HepG2 (cell line): ENCODE measurements at regions not wholly inside any gene's neighbourhood (a gene's known extent, or its start where the extent isn't known, plus 50 kb on each side); places are given as distances from the start of the nearest gene placed in this dataset.

Source experiments
- ATAC-seq: fragments of 200-7000 bp; cut with Tn5 transposase; 3 replicates; pipeline ENCODE4 v1.9.1; 2020; ENCODE audit warnings: mild to moderate bottlenecking, moderate library complexity
- BruUV-seq: library from RNA; stranded (reverse); fragments of 400-500 nt; replicated peaks from 2 replicates; lab custom pipeline; 2021; lab: Mats Ljungman, UMichigan
- CTCF ChIA-PET: fragments of 300-600 bp; formaldehyde crosslinking; extraction: SDS; loops from one replicate; lab custom pipeline; 2021; ENCODE audit warnings: low total read pairs, inconsistent platforms, low intra/inter-chr PET ratio; lab: Yijun Ruan, JAX
- POLR2A ChIA-PET: fragments of 350-600 bp; sonication (Branson Sonifier 250); formaldehyde crosslinking; loops from one replicate; lab custom pipeline; 2020; ENCODE audit warnings: antibody characterized with exemption, inconsistent platforms; lab: Yijun Ruan, JAX
- DNase-seq: peaks from one replicate; pipeline ENCODE4 v3.0.0-alpha.2; 2015; ENCODE audit warnings: low spot score
- FAIRE-seq: peaks from 3 replicates; lab custom pipeline; 2011; peaks lifted over from hg19 to GRCh38; lab: Jason Lieb, UNC
- H2AFZ ChIP-seq: one replicate; pipeline ENCODE4 v1.6.1; 2011; ENCODE audit warnings: low read length, inconsistent platforms
- H3K27ac ChIP-seq: fragments of 300-600 bp; 3 replicates; pipeline ENCODE4 v1.8.0; 2011; ENCODE audit warnings: mixed run types, mild to moderate bottlenecking, mixed read lengths, low read length, inconsistent platforms; ENCODE audit not compliant: insufficient read depth; ENCODE audit errors: extremely low read length
- H3K27me3 ChIP-seq, 2 experiments: fragments of 200-600 bp in 1 of 2; 2 replicates in 1 of 2; 3 replicates in 1 of 2; pipeline versions ENCODE4 v1.6.0 to v1.8.0; 2011; ENCODE audit warnings: low read length in 2 of 2, mild to moderate bottlenecking in 2 of 2, moderate library complexity in 2 of 2, inconsistent platforms in 1 of 2; ENCODE audit not compliant: insufficient read depth in 2 of 2, control insufficient read depth in 1 of 2
- H3K36me3 ChIP-seq, 2 experiments: fragments of 200-600 bp in 1 of 2; replicated peaks in 1 of 2; 2 replicates in 1 of 2; 3 replicates in 1 of 2; pipeline versions ENCODE4 v1.5.1 to v1.8.0; 2011; ENCODE audit warnings: low read length in 2 of 2, inconsistent platforms in 1 of 2; ENCODE audit not compliant: insufficient read depth in 2 of 2, control insufficient read depth in 1 of 2
- H3K4me1 ChIP-seq: 2 replicates; pipeline ENCODE4 v1.5.1; 2012; ENCODE audit warnings: low read length, inconsistent platforms; ENCODE audit not compliant: insufficient read depth
- H3K4me2 ChIP-seq: 2 replicates; pipeline ENCODE4 v1.6.0; 2011; ENCODE audit warnings: low read depth, low read length, inconsistent platforms
- H3K4me3 ChIP-seq, 3 experiments: fragments of 200-600 bp in 1 of 3; sonication (generic), shearing (Covaris generic) in 1 of 3; replicated peaks in 1 of 3; 2 replicates each; pipeline ENCODE4 v1.5.1; 2011 to 2016; ENCODE audit warnings: low read length in 3 of 3, inconsistent platforms in 2 of 3, low read depth in 2 of 3, mild to moderate bottlenecking in 2 of 3, control low read depth in 1 of 3, mixed read lengths in 1 of 3; ENCODE audit not compliant: insufficient read depth in 1 of 3
- H3K79me2 ChIP-seq: one replicate; pipeline ENCODE4 v1.6.1; 2011; ENCODE audit warnings: low read length, inconsistent platforms; ENCODE audit not compliant: insufficient read depth
- H3K9ac ChIP-seq: 2 replicates; pipeline ENCODE4 v1.6.0; 2011; ENCODE audit warnings: mild to moderate bottlenecking, low read depth, low read length, inconsistent platforms; ENCODE audit not compliant: insufficient read depth
- H3K9me3 ChIP-seq: 2 replicates; pipeline ENCODE4 v1.5.1; 2012; ENCODE audit warnings: mild to moderate bottlenecking, low read length
- H4K20me1 ChIP-seq: 2 replicates; pipeline ENCODE4 v1.6.0; 2011; ENCODE audit warnings: inconsistent platforms, mild to moderate bottlenecking, low read length, moderate library complexity; ENCODE audit not compliant: insufficient read depth
- CHCHD3 ChIP-seq: sonication (generic); formaldehyde crosslinking; IDR thresholded peaks from 2 replicates; pipeline ENCODE4 v1.8.0; 2022; ENCODE audit warnings: mild to moderate bottlenecking, missing genetic modification reagents, moderate library complexity
- CTCF ChIP-seq: sonication (generic); formaldehyde crosslinking; IDR thresholded peaks from 2 replicates; pipeline ENCODE4 v1.5.0; 2020; ENCODE audit warnings: mild to moderate bottlenecking, missing genetic modification reagents, moderate library complexity
- KDM1A ChIP-seq: IDR thresholded peaks from 2 replicates; pipeline ENCODE4 v1.6.1; 2016; ENCODE audit warnings: missing compliant biosample characterization
- RCOR2 ChIP-seq: IDR thresholded peaks from 2 replicates; pipeline ENCODE4 v1.6.1; 2016; ENCODE audit warnings: missing biosample characterization, missing genetic modification reagents
- SMARCE1 ChIP-seq: fragments of 450-650 bp; IDR thresholded peaks from 2 replicates; pipeline ENCODE4 v1.6.1; 2017; ENCODE audit warnings: borderline replicate concordance
- ZNF354B ChIP-seq: sonication (generic); formaldehyde crosslinking; IDR thresholded peaks from 2 replicates; pipeline ENCODE4 v1.8.0; 2022; ENCODE audit warnings: mild to moderate bottlenecking, missing genetic modification reagents
- ZNF772 ChIP-seq: sonication (generic); formaldehyde crosslinking; IDR thresholded peaks from 2 replicates; pipeline ENCODE4 v1.5.0; 2020; ENCODE audit warnings: mild to moderate bottlenecking, missing genetic modification reagents
- WGBS: methylation state at CpG from one replicate; pipeline ENCODE4 v1.1.6; 2017; ENCODE audit warnings: low lambda C conversion rate; 5-methylcytosine and 5-hydroxymethylcytosine counted together
- in situ Hi-C: cut with HindIII; loops from 2 replicates; pipeline ENCODE4 v1.10.0; 2017; ENCODE audit warnings: low pct_unique_long_range_greater_than_20kb; ENCODE audit not compliant: extremely low pct_ligation_motif_present
- intact Hi-C: fragments of 100-400 bp; cut with micrococcal nuclease; formaldehyde crosslinking; loops from one replicate; pipeline ENCODE4 v1.10.0; 2022; ENCODE audit not compliant: unreplicated experiment

DNA sequence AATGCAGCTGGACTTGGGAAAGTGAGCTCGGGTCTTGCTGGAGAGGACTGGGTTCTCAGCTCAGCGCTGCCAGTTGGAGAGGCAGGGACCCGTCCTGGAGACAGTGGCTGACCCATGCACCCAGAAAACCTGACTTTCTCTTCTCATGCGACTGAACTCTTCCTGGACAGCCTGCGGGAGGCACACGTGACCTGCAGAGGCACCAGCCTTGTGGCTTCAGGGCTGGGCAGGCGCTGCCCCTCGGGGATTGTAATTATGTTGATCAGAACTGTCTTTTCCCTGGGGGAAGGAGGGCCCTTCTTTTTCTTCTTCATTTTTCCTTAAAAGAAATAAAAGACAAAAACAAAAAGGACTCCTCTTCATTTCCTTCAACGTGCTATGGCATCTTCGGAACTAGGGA lies 198.1 kb downstream of the VAPA start:
- no peak for TF ChIP-seq CHCHD3
- 0 out of 2 replicates have a peak, but pooled peaks have one; percentile 9 for TF ChIP-seq CTCF (CRISPR knock-in tag)
- DNase-seq (no peak), ATAC-seq (no peak), FAIRE-seq (no peak)
- no peak overlapping the region for H3K27ac ChIP-seq
- no peaks in the 10 kb centered on the region for H3K9me3 ChIP-seq
- no peak overlapping the region for H3K4me3 ChIP-seq
- ChIA-PET CTCF (no interaction called here), POLR2A (no interaction called here)
- no peaks in the 10 kb centered on the region for H4K20me1 ChIP-seq
- H2AFZ ChIP-seq, result no peak overlapping the region
- no peak overlapping the region for H3K9ac ChIP-seq
- 47% methylated on average over 8 of the region's 10 CpGs for WGBS
- intact Hi-C loops, result no loop called here
- H3K4me1 ChIP-seq, result no peaks in the 10 kb centered on the region
- H3K4me2 ChIP-seq, result no peak overlapping the region
- no TSS peak for BruUV-seq
- no peaks in the 10 kb centered on the region; a peak in 1 of 5 replicates for H3K27me3 ChIP-seq
- H3K79me2 ChIP-seq, result no peaks in the 10 kb centered on the region
- in situ Hi-C loops, result no loop called here
- H3K36me3 ChIP-seq, result no peaks in the 10 kb centered on the region

- ATAC-seq, result no peak
- no peak overlapping the region for H3K4me2 ChIP-seq
- TF ChIP-seq ZNF354B (CRISPR knock-in tag), result no peak
- TF ChIP-seq KDM1A (CRISPR knock-in tag), result no peak
- TF ChIP-seq RCOR2 (CRISPR knock-in tag), result no peak
- no peak for TF ChIP-seq ZNF772 (CRISPR knock-in tag)
- no peak for TF ChIP-seq SMARCE1
- 36% methylated on average over 8 of the region's 8 CpGs for WGBS
- no TSS peak for BruUV-seq
- H3K27me3 ChIP-seq, result no peaks in the 10 kb centered on the region; a peak in 1 of 5 replicates
- H2AFZ ChIP-seq, result no peak overlapping the region
- ChIA-PET CTCF (no interaction called here), POLR2A (no interaction called here)
- no peak overlapping the region for H3K9ac ChIP-seq
- no peak overlapping the region for H3K4me3 ChIP-seq
- no peaks in the 10 kb centered on the region for H3K36me3 ChIP-seq
- no peak for FAIRE-seq
- DNase-seq, result no peak
- in situ Hi-C loops, result no loop called here
- no peaks in the 10 kb centered on the region for H3K79me2 ChIP-seq
- no peaks in the 10 kb centered on the region for H3K4me1 ChIP-seq
- H4K20me1 ChIP-seq, result no peaks in the 10 kb centered on the region
- H3K27ac ChIP-seq, result no peak overlapping the region
- H3K9me3 ChIP-seq, result no peaks in the 10 kb centered on the region
- intact Hi-C loops, result no loop called here
Observed at GRCh38 chr18:10113121-10114022, 199.6 kb downstream of the VAPA start.
